Stomach smooth muscle (tissue), 2 donors: ENCODE measurements at regions not wholly inside any gene's neighbourhood (a gene's known extent, or its start where the extent isn't known, plus 50 kb on each side); places are given as distances from the start of the nearest gene placed in this dataset.

Source experiments
- H3K27ac ChIP-seq: one replicate; pipeline ENCODE4 v1.7.0; 2013; ENCODE audit warnings: mild to moderate bottlenecking, low read length, inconsistent platforms
- H3K27me3 ChIP-seq, 2 donors: one replicate each; pipeline ENCODE4 v1.7.0; 2013; ENCODE audit warnings: low read length in 2 of 2; ENCODE audit not compliant: insufficient read depth in 2 of 2, control insufficient read depth in 1 of 2
- H3K36me3 ChIP-seq, 2 donors: one replicate each; pipeline ENCODE4 v1.7.0; 2013; ENCODE audit warnings: low read length in 2 of 2; ENCODE audit not compliant: control insufficient read depth in 2 of 2, insufficient read depth in 2 of 2
- H3K4me1 ChIP-seq: one replicate; pipeline ENCODE4 v1.7.0; 2013; ENCODE audit warnings: low read length; ENCODE audit not compliant: control insufficient read depth, insufficient read depth
- H3K4me3 ChIP-seq, 2 donors: one replicate each; pipeline ENCODE4 v1.7.0; 2013; ENCODE audit warnings: low read length in 2 of 2
- H3K9ac ChIP-seq, 2 donors: one replicate each; pipeline ENCODE4 v1.7.0; 2013; ENCODE audit warnings: low read length in 2 of 2, mild to moderate bottlenecking in 1 of 2
- H3K9me3 ChIP-seq, 2 donors: one replicate each; pipeline ENCODE4 v1.7.0; 2013; ENCODE audit warnings: low read length in 2 of 2; ENCODE audit not compliant: control insufficient read depth in 2 of 2
- donor health status: healthy.
- donor health status: Pancreatic carcinoma.

DNA sequence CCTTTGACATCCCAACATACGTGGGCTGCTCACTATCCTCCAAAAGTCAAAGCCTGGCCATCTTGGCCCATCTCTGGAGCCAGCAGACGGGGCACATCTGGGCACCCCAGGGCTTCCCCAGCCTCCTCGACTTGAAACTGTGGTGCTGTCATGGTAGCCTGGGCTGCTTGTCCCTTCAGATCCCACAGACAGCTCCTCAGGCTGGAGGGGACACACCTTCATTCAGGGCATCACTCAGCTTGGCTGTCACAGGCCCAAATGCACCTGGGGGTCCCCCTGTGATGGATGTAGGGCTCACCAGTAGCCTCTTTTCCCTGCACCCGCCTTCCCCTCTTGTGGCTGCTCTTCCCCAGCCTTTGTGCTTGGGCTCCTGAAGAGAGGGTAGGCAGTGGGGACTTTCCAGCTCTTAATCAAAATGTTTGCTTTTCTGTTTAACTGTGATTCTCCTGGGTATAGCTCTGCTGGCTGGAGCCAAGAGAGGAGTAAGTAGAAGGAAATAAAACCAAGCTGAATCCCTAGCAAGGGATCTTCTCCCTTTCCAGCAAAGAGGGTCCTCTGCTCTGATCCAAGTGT lies 92.3 kb downstream of the GYPC start:
- Histone ChIP-seq H3K9ac (no peak overlapping the region), H3K27ac (no peak overlapping the region), H3K36me3 (no peaks in the 10 kb centered on the region), H3K9me3 (no peaks in the 10 kb centered on the region), H3K4me3 (no peak overlapping the region), H3K4me1 (no peaks in the 10 kb centered on the region), H3K27me3 (no peaks in the 10 kb centered on the region)

DNA sequence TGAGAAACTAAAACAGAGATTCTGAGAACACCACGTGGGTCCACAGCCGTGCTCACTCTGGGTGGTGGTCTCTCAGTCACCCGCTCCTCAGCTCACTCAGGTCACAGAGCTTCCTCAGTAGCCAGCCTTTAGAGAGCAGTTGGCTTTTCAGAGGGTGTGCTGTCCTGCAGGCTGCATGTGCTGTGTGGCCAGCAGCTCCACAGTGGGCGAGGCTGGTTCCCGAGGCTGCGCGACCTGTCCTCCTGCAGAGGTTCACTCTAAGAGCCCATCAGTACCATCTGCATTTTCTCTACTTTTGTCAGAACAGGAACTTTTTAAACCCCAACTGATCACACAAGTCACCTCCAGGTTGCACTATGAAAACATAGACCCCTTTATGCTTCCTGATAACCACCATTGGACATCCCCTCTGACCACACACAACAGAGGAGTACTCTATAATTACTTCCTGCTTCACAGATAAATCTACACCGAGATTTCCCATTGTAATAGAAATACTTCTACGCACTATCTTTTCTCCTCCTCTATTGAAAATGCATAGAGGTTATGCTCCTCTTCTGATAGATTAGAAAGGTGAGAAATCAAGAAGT lies 93.1 kb downstream of the GYPC start:
- Histone ChIP-seq H3K27ac (no peak overlapping the region), H3K4me3 (no peak overlapping the region), H3K27me3 (no peaks in the 10 kb centered on the region), H3K36me3 (no peaks in the 10 kb centered on the region), H3K4me1 (no peaks in the 10 kb centered on the region), H3K9ac (no peak overlapping the region), H3K9me3 (no peaks in the 10 kb centered on the region)

DNA sequence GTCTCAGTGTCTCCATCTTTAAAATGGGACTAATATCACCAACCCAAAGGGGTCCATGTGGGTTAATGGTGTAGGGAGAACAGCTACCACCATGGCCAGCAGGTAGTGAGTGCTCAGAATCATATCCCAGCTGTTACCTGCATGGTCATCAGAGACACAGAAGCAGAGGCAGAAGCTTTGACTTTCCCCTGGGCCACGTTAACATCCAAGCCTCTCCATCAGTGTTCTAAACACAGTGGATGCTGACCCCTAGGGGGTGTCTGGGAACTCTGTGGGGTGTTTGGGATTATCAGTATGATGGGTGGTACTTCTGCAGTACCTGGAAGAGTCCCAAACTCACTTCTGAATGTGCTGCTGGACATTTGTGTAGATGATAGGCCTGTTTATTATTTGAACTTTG lies 93.6 kb downstream of the GYPC start:
- no peaks in the 10 kb centered on the region for H3K27me3 ChIP-seq
- no peak overlapping the region for H3K9ac ChIP-seq
- no peak overlapping the region for H3K4me3 ChIP-seq
- H3K27ac ChIP-seq, result no peak overlapping the region
- H3K9me3 ChIP-seq, result no peaks in the 10 kb centered on the region
- H3K36me3 ChIP-seq, result no peaks in the 10 kb centered on the region
- H3K4me1 ChIP-seq, result no peaks in the 10 kb centered on the region

DNA sequence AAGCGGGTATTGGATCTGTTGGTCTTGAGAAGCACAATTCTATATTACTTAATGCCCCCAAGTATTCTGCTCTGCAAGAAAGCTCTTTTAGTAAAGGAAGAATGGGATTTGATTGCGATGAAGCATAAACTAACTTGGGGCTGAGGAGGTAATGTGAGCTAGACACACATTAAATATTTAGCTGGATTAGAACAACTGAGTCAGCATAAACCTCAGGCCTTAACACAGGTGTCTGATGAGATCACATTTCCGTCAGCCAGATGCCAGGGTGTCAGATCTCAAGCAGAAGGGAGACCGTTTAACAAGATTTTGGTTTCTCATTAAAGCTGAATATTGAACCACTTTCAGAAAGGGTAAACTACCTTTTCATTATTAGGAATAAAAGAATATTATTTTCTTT lies 94.5 kb downstream of the GYPC start:
- H3K9ac ChIP-seq, result no peak overlapping the region
- H3K27ac ChIP-seq, result no peak overlapping the region

DNA sequence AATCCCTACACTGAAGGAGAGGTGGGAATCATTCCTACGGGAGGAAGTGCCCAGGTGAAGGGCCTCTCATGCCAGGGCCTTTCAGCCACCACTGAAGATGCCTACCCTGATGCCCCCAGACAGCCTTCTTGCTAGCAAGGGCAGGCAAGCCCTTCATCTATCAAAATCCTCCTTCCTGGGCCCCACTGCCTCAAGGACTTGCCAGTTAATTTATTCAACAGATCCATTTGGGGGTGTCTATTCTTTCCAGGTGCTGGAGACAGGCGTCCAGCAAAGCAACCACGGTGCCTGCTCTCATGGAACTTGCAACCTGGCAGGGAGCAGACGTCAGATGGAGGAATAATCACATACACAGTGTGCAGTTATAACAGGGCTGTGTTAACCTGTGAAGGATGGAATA lies 95.5 kb downstream of the GYPC start:
- no peak overlapping the region for H3K4me3 ChIP-seq
- no peaks in the 10 kb centered on the region for H3K4me1 ChIP-seq
- H3K27me3 ChIP-seq, result no peaks in the 10 kb centered on the region
- H3K9me3 ChIP-seq, result peaks cover 0 to 2% of the 10 kb centered on the region in 2 donors
- no peak overlapping the region for H3K27ac ChIP-seq
- no peaks in the 10 kb centered on the region for H3K36me3 ChIP-seq
- H3K9ac ChIP-seq, result no peak overlapping the region

More for the DNA sequence above, 94.5 kb downstream of the GYPC start:
- Histone ChIP-seq H3K36me3 (no peaks in the 10 kb centered on the region), H3K4me3 (no peak overlapping the region), H3K4me1 (no peaks in the 10 kb centered on the region), H3K27me3 (no peaks in the 10 kb centered on the region), H3K9me3 (no peaks in the 10 kb centered on the region)

DNA sequence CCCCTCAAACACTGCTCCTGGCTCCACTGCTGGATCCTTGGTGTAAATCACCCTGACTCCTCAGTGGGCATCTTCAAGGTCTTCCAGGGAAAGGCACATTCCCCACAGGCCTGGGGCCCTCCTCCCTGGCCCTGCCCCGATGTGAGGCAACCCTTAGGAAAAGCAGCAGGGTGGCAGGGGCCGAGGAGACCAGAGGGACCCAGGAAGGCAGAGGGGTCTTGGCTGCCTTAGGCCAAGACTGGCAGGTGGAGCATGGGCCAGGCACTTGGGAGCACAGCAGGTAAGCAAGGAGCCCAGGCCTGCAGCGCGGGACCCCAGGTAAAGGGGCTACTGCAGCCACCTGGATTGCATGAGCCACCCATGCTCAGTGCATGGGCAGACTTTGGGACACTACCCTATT lies 96.9 kb downstream of the GYPC start:
- no peaks in the 10 kb centered on the region for H3K36me3 ChIP-seq
- H3K4me1 ChIP-seq, result no peaks in the 10 kb centered on the region
- no peak overlapping the region for H3K9ac ChIP-seq
- no peak overlapping the region for H3K27ac ChIP-seq
- peaks cover 0 to 2% of the 10 kb centered on the region in 2 donors for H3K9me3 ChIP-seq
- H3K4me3 ChIP-seq, result no peak overlapping the region
- no peaks in the 10 kb centered on the region for H3K27me3 ChIP-seq

DNA sequence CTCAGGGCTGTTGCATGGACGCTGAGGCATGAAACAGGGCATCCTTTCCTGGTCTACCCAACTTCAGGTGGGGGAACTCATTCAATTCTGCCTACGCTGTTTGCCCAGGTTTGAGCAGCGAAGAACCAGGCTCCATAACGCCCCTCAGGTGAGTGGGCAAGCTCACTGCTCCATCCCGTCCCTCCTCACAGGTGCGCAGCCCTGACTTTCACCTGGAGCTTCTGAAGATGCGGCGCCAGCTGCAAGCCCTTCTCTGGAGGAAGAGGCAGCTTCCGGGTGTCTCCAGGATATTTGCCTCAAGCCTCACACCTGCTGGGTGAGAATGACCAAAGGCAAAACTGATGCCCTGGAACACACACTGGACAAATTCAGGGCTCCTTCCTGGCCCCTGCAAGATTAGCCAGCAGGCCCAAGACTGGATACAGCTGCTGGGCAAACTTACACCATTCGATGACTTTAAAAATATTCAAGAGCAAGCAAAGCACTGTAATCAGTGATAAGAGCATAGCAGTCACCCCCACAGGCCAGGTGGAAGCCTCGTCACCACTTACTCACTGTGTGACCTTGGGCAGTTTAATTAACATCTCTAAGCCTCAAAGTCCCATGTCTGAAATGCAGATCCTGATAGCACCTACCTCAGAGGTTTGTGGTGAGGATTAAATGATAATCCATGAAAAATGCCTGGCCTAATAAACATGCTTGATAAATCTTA lies 97.7 kb downstream of the GYPC start:
- Histone ChIP-seq H3K9me3 (peaks cover 0 to 2% of the 10 kb centered on the region in 2 donors), H3K4me3 (no peak overlapping the region), H3K27me3 (no peaks in the 10 kb centered on the region), H3K27ac (no peak overlapping the region), H3K4me1 (no peaks in the 10 kb centered on the region), H3K9ac (no peak overlapping the region), H3K36me3 (no peaks in the 10 kb centered on the region)

DNA sequence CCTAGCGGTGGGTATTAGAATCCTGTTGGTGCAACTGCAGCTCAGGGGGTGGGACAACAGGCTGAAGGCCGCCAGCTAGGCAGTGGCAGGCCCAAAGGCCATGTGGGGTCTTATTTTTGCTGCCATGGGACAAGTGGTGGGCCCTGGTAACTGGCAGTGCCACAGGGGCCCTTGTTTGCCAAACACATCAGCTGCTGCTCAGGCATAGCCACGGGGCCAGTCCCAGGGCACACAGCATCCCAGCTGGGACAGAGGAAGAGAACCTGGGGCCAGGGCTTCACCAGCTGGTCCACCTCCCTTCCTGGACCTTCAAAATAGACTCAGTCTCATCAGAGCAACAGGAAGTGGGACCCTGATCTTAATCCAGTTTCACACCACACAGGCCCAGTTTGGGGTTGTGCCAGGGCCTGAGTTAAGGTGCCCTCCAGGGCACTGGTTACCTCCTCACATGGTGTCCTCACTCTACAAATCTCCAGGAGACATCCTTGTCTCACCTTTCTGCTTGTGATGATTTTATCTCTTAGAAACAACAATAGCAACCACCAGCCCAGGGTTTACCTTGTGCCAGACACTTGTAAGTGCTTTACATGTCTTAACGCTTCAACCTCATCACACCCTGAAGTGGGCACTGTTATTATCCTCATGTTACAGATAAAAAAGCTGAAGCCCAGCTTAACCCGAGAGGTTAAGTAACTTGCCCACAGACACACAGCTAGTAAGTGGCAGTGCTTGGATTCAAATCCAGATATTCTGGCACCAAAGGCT lies 98.5 kb downstream of the GYPC start:
- H3K4me1 ChIP-seq, result no peaks in the 10 kb centered on the region
- H3K27ac ChIP-seq, result no peak overlapping the region
- H3K9ac ChIP-seq, result no peak overlapping the region
- H3K27me3 ChIP-seq, result no peaks in the 10 kb centered on the region
- no peaks in the 10 kb centered on the region for H3K36me3 ChIP-seq
- no peak overlapping the region for H3K4me3 ChIP-seq
- H3K9me3 ChIP-seq, result peaks cover 0 to 2% of the 10 kb centered on the region in 2 donors

DNA sequence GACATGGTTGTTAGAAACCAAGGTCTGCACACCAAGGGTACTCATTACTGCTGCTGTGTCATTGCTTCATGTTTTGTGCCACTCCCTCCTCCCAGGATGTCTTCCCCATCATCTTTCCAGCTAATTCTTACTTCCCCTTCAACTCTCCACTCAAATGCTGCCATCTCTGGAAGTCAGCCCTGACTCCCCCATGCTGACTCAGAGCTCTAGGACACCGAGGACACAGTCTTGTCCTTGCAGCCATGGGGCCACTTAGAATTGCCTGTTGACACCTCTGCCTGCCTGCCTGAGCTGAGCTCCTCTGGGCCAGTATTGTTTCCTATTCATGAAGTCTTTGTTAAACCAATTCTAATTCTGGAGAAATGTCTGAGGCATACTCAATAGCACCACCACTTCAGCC lies 100.2 kb downstream of the GYPC start:
- Histone ChIP-seq H3K4me3 (no peak overlapping the region), H3K9me3 (peaks cover 0 to 2% of the 10 kb centered on the region in 2 donors), H3K36me3 (no peaks in the 10 kb centered on the region), H3K4me1 (no peaks in the 10 kb centered on the region), H3K27me3 (no peaks in the 10 kb centered on the region), H3K9ac (no peak overlapping the region), H3K27ac (no peak overlapping the region)

DNA sequence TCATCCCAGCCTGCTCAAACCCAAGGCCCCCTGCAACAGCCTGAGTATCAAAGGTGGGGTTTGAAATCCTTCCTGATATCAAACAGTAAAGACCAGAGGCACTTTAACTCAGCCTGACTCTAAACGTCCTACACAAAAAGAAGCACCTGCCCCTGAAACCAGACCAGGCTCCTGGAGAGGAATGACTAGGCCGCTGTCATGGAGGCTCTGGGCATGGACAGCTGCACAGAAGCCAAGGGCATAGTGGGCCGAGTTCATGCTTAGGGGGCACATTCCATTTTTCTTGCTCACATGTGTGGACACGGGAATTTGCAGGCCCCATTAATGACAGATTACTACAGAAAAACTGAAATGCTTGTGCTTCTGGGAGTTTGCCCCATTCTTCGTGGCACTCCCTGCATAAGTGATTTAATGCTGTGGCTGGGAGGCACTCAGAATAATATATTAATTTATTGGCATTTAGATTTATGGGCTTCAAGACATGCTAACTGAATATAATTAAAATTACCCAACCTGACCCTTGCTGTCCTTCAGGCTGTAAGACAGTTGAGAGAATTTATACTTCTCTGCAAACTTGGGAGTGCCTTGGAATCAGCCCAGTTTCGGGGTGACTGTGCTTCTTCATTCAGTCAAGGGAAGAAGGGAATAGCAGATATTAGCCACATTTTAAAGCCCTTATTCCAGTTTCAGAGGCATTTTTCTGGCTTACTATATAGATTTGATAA lies 105.5 kb downstream of the GYPC start:
- Histone ChIP-seq H3K9me3 (no peaks in the 10 kb centered on the region), H3K36me3 (no peaks in the 10 kb centered on the region), H3K27me3 (no peaks in the 10 kb centered on the region), H3K4me1 (no peaks in the 10 kb centered on the region), H3K27ac (no peak overlapping the region), H3K9ac (no peak overlapping the region), H3K4me3 (no peak overlapping the region)
